GM19025 (cell line): ENCODE measurements at regions not wholly inside any gene's neighbourhood (a gene's known extent, or its start where the extent isn't known, plus 50 kb on each side); places are given as distances from the start of the nearest gene placed in this dataset.

Experiments
- ATAC-seq: cut with Tn5 transposase; IDR thresholded peaks from one replicate; pipeline ENCODE4 v1.9.1; 2021; ENCODE audit warnings: mild to moderate bottlenecking, low read depth, moderate library complexity; ENCODE audit not compliant: unreplicated experiment

- ATAC-seq, result no peak
These were observed 198.9 kb upstream of the TOPAZ1 start for GRCh38 chr3:44042772-44043171.

- ATAC-seq, result peak; percentile 89
These were observed 196.0 kb upstream of the TOPAZ1 start for GRCh38 chr3:44045476-44046275.

DNA sequence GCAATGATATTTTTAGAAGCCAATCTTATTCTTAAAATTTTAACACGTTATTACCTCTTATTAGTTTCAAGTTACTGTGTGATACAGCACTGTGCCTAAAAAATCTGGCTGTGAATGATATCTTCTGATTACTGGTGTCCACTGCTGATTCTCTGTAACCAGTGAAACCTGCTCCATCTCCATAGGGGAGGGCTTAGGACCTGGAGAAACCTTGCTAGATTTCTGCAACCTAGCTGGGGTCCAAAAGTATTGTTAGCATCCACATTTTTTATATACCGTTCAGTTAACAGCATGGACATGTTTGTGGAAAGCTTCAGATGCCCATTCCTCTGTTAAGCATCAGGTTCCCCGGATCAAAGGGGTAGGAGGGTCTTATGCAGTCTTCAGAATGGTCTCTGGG lies 193.9 kb upstream of the TOPAZ1 start:
- no peak for ATAC-seq

- ATAC-seq, result no peak
These were observed 193.3 kb upstream of the TOPAZ1 start for GRCh38 chr3:44048196-44048924.

DNA sequence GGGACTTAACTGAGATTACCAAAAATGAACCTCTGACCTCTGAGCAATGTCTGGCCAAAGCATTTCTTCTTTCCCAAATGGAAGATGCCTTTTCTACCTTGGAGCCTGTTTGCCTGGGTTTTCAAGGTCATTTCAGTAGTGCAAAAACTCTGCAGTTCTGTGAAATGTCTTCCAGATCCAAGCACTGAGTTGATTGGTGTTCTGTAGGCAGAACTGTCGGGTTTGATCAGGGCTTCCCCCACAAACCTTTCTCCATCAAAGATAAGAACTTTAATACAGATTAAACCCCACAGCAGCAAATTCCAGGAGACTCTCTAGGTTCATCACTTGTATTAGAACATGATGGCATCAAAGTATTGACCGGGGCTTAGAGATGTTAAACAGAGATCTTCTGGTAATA lies 192.7 kb upstream of the TOPAZ1 start:
- ATAC-seq, result no peak

DNA sequence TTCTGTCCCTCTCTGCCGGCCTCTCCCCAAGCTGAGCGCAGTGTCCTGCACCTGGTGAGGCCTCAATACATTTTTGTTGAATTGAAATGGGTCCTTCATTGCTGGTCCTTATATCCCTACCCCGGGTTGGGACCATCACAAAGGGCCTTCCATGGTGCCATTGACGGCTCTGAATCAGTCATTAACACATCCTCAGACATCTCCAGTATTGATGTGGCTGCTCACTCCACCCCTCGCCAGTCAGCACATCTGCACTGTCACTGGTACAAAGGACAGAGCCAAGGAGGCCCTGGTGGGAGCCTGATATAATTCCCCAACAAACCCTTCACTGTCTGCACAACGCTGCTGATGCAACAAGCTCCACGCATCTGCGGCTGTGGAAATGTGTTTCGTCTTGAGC lies 191.6 kb upstream of the TOPAZ1 start:
- no peak for ATAC-seq

GRCh38 chr3:44050867-44051266 lies 190.8 kb upstream of the TOPAZ1 start:
- ATAC-seq, result no peak

DNA sequence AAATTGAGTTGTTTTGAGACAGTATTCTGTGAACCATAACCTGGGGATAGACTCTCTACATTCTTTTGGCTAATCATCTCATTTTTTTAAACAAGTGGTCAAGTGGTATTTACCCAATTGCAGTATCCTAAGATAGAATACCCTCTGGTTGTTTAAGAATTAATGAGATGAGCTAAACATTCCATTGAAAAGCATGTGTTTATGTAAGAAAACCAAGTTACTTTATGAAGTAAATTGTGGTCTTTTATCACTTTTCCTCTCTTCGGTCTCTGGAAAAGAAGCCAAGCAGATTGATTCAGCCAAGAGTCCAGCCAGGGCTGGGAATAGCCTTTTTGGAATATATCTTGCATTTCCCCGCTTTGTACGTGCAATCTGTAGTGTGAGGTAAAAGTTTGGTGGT lies 185.7 kb upstream of the TOPAZ1 start:
- no peak for ATAC-seq

- ATAC-seq, result no peak
These were observed 185.0 kb upstream of the TOPAZ1 start for GRCh38 chr3:44056446-44057240.

GRCh38 chr3:44058022-44058867 lies 183.4 kb upstream of the TOPAZ1 start:
- peak; percentile 89 for ATAC-seq

- no peak for ATAC-seq
These were observed 182.8 kb upstream of the TOPAZ1 start for GRCh38 chr3:44058868-44059203.

- no peak for ATAC-seq
These were observed 181.5 kb upstream of the TOPAZ1 start for GRCh38 chr3:44060164-44060563.

DNA sequence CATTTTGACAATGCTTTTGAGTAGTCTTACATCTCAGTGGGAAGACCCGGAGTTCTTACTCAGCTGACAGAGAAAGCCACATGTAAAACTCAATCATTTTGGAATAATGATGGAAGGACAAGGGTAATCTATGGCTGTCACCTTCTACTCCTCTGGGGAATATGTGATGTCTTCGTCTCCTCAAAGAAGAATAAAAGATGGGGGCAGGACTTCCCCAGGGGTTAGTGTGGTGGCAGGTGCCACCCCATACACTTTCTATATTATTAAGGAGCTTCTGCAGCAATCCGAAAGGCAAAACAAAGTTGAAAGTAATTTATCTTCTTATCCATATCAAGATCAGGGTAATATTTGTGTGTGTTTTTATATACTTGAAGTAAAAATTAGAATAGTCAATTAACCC lies 180.4 kb upstream of the TOPAZ1 start:
- no peak for ATAC-seq

GRCh38 chr3:44061961-44062360 lies 179.7 kb upstream of the TOPAZ1 start:
- no peak for ATAC-seq

- no peak for ATAC-seq
These were observed 176.2 kb upstream of the TOPAZ1 start for GRCh38 chr3:44065311-44066094.

GRCh38 chr3:44066806-44067205 lies 174.9 kb upstream of the TOPAZ1 start:
- no peak for ATAC-seq

- no peak for ATAC-seq
These were observed 174.3 kb upstream of the TOPAZ1 start for GRCh38 chr3:44067431-44067830.

GRCh38 chr3:44068753-44069152 lies 172.9 kb upstream of the TOPAZ1 start:
- no peak for ATAC-seq

DNA sequence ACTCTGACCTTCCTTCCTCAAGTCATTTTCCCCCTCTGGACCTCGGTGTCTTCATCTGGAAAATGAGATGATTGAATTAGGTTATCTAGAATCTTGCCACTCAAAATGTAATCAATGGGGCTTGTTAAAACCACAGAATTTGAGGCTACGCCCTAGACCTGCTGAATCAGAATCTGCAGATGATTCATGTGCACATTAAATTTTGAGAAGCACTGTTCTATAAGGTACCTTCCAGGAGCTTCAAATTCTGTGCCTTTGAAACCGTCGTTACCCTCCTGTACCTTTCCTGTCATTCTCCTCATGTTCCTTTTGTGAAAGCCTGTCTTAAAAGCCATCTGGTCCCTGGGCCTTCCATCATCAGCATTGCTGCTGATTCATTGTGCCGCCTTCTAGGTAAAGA lies 172.4 kb upstream of the TOPAZ1 start:
- no peak for ATAC-seq
